HG02885 (cell line): ENCODE measurements at regions not wholly inside any gene's neighbourhood (a gene's known extent, or its start where the extent isn't known, plus 50 kb on each side); places are given as distances from the start of the nearest gene placed in this dataset.

Source experiments
- ATAC-seq: cut with Tn5 transposase; IDR thresholded peaks from one replicate; pipeline ENCODE4 v1.9.1; 2021; ENCODE audit warnings: mild to moderate bottlenecking; ENCODE audit not compliant: unreplicated experiment, poor library complexity

DNA sequence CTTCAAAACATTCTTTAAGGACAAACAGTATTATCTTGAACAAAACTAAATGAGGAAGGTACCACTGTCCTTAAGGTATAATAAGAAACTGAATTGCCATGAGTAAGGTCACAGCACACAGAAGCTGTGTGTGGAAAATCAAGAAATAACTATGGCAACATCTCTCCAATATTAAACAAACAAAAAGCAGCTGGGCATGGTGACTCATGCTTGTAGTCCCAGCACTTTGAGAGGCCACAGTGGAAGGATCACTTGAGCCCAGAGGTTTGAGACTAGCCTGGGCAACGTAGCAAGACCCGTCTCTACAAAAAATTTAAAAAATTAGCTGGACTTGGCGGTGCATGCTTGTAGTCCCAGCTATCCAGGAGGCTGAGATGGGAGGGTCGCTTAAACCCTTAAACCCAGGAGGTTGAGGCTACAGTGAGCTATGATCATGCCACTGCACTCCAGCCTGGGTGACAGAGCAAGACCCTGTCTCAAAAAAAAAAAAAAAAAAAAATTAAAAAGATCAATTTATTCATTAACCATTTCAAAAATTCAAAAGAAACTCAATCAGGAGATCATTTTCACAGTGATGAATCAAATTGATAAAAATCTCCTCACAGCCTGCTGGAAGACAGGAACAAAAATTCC is 195.4 kb downstream of the SKIDA1 start:
- ATAC-seq: no peak

DNA sequence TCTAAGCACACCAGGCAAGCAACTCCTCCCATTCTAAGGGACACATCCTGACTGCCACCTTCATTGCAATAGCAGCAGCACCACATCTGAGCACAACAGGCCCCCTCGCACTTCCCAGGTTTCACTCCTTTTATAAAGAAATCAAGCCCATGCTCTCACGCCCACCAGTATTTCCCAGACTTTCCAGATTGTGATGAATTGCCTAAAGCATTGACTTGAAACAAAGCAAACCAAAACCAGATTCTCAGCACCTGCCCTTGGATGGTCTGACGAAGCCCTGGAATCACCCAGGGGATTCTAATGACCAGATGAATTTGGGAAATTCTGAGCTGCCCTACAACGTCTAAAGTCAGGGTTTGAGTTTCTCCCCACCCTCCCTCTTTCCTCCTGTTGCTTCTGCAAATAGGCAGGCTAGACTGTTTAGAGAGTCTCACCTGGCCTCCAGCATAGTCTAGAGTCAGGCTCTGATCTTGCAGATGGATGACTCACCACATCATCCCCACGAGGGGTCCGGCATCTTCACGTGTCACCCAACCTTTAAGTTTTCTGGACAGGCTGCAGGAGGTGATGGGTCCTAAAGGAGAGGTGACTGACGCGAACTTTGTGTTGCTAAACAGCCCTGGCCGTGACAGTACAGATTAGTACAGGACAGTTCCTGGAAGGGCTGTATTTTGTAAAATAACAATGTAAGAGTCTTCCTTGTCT is 198.0 kb downstream of the SKIDA1 start:
- no peak for ATAC-seq

DNA sequence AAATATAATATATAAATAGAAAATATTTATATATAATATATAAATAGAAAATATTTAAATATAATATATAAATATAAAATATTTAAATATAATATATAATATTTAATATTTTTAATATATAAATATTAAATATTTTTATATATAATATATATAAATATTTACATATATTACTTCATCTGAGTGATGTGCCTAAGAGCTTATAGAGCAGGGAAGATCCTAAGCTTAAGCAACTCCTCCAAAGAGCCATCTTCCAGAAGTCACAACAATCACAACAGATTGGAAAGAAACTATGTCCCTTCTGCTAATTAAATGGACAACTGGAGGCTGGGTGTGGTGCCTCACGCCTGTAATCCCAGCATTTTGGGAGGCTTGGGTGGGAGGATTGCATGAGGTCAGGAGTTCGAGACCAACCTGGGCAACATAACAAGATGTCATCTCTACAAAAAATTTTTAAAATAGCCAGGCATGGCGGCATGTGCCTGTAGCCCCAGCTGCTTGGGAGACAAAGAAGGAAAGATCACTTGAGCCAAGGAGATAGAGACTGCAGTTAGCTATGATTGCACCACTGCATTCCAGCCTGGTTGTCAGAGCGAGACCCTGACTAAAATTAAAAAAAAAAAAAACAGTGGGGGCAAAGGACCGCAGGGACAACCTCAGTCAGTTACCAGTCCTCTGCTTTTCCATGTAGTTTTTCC is 198.7 kb downstream of the SKIDA1 start:
- no peak for ATAC-seq

DNA sequence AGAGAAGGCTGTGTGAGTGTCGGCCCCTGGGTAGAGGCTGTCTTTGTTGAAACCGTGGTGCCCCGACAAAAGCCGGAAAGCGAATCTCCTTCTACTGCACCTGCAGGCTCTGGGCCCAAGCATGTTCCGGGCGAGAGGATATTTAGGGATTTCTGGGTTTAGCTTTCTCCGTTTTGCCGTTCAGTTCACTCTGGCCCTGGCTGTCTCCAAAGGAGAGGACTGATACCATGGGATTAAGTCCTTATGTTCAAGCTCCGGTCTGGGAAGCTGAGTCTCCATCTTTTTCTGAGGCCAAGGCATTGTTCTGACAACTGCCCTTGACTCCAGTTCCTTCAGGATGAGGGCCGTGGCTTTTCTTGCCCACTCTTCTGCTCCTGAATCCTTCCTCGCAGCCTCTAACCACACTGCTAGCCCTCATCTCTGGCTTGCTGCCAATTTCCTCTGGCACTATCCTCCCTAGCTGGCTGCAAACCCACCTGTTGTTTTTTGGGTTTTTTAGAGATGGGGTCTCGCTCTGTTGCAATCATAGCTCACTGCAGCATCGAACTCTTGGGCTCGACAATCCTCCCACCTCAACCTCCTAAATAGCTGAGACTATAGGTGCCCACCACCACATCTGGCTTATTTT is 206.8 kb downstream of the SKIDA1 start:
- no peak for ATAC-seq

GRCh38 chr10:21317902-21318301 is 207.6 kb downstream of the SKIDA1 start:
- ATAC-seq: no peak

DNA sequence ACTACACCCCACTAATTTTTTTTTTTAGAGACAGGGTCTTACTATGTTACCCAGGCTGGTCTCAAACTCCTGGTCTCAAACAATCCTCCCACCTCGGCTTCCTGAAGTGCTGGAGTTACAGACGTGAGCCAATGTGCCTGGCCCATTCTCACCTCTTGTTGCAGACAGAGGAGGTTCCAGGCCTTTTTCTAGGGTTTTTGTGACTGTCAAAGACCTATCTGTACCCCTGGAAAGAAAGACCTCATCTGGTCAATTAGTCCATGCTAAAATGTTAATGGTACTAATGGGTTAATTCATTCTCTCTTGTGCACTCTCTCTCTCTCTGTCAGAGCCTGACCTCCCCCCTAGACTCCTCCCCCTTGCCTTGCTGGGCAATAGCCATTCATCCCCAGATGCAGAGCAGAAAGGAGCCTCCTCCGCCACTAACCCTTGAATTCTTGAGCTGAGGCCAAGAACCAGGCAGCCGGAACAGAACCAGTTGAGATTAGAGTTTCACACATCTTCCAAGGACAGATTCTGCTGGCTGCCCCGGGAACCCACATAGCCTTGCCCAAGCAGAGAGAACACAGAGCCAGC is 209.7 kb downstream of the SKIDA1 start:
- ATAC-seq: no peak

DNA sequence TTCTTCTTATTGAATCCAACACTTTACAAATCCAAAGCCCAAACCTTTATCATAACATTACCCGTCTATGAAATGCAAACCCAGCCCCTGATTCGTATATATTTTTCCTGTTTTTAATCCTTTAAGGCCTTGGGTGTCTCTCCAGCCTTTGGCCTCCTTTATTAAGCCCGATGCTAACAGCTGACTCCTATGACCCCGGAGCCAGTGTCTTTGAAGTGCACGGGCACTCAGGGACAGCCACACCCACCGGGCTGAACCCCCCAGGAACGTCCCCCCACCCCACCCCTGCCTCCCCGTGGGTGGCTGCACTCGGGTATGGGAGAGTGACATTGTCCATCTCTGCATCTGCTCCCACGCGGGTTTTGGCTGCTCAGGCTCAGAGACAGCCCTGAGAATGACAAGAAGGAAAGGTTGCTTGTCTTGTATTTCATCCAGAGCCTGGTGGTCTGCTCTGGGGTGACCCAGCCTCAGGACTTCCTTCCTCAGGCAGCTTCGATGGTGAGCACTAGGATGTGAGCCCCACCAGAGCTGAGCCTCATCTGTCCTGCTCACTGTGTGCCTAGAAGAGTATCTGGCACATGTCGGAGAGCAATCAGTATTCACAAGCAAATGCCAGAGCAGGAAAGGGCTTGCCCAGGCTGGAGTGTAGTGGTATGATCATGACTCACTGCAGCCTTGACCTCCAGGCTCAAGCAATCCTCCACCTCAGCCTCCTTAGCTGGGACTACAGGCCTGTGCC is 210.4 kb downstream of the SKIDA1 start:
- no peak for ATAC-seq

DNA sequence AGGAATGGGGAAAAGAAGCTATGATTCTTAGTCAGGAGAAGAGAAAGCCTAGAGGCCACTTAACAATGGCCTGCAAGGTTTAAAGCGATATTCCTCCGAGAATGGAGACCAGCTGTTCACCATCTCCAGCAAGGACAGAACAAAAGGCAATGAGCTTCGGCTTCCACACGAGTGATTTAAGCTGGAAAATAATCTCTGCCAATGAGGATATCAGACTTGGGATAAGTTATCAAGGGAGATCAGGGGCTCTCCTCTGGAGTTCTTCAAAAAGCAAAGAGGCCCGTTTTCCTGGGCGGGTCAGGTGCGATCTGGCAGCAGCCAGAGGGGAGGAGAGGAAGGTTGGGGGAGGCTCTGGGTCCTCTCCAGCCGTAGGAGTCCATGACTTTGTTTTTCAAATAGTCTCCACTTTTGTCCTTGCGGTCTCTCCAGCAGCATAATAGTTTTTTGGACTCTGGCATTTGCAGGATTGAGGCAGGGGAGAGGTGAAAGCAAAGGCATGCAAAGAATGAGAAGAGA is 211.3 kb downstream of the SKIDA1 start:
- no peak for ATAC-seq

- ATAC-seq: no peak
Measured at GRCh38 chr10:21313691-21314090, 211.8 kb downstream of the SKIDA1 start.

- ATAC-seq: no peak
Measured at GRCh38 chr10:21311426-21311825, 214.1 kb downstream of the SKIDA1 start.

DNA sequence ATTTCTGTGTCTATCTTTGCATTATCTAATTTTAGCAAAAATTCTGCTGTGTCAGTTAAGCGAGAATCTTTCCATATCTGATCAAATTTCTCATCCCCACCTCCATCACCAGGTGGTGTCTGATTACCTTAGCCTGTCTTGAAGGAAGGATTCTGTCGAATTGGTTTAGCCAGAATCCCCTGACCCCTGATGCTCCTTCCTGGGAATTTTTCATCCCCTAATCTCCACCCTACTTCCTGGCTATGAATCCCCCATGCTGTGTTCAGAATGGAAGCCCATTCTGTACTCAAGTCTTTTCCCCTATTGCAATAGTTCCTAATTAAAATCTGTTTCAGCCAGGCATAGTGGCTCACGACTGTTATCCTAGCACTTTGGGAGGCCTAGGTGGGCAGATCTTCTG is 216.1 kb downstream of the SKIDA1 start:
- ATAC-seq: no peak

- ATAC-seq: no peak
Measured at GRCh38 chr10:21308946-21309345, 216.5 kb downstream of the SKIDA1 start.

GRCh38 chr10:21308018-21308417 is 217.5 kb downstream of the SKIDA1 start:
- no peak for ATAC-seq

DNA sequence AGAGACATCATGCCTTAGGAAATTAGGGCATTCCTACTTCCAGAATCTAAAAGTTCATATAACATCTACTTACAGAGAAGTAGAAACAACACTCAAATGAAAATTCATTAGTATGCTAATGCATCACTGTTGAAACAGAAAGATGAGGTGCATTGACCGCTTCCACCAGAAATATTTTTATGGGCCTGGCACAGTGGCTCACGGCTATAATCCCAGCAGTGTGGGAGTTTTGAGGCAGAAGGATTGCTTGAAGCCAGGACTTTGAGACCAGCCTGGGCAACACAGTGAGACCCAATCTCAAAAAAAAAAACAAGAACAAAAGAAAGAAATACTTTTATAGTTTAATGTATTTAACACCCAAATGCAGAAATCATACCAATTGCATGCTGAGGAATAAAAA is 220.9 kb downstream of the SKIDA1 start:
- ATAC-seq: no peak

- ATAC-seq: no peak
Measured at GRCh38 chr10:21304198-21304597, 221.3 kb downstream of the SKIDA1 start.

GRCh38 chr10:21300551-21300950 is 224.9 kb downstream of the SKIDA1 start:
- no peak for ATAC-seq

DNA sequence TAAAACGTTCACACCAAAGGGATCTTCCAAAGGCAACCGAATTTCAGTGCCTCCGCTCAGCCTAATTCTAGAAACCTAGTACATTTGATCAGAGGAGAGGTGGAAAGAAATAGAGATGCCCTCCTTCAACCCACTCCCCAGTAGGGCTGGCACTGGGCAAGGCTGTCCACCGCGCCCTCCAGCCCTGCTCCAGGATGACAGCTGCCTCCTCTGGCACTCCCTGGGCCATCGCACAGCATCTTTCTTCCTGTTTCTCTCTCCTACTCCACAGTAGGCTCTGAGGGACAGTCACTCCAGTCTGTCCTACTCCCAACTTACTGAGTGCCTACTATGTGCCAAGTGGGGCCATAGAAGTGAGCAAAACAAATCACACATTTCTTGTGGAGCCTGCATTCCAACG is 226.2 kb downstream of the SKIDA1 start:
- ATAC-seq: no peak

DNA sequence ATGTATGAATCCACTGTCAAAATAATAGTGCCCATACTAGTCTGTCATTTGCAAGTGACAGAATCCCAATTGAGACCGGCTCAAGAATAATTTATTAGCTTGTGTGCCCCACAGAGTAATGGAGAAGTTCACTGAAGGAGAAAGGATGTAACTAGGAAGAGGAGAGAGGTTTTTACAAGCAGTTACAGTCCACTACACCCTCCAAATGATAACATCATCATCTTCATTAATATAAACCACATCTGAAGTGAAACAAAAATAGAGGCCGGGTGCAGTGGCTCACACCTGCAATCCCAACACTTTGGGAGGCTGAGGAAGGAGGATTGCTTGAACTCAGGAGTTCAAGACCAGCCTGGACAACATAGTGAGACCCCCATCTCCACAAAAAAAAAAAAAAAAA is 226.8 kb downstream of the SKIDA1 start:
- ATAC-seq: no peak

GRCh38 chr10:21297603-21298383 is 227.7 kb downstream of the SKIDA1 start:
- ATAC-seq: no peak
